CD8-positive, alpha-beta memory T cell (primary cell): ENCODE measurements at regions not wholly inside any gene's neighbourhood (a gene's known extent, or its start where the extent isn't known, plus 50 kb on each side); places are given as distances from the start of the nearest gene placed in this dataset.

Experiments
- CTCF ChIA-PET: fragments of 350-600 bp; sonication (Branson Sonifier 250); formaldehyde crosslinking; loops from one replicate; lab custom pipeline; 2021; ENCODE audit warnings: antibody characterized with exemption; lab: Charles Lee
- POLR2A ChIA-PET: fragments of 350-600 bp; sonication (Branson Sonifier 250); formaldehyde crosslinking; loops from one replicate; lab custom pipeline; 2021; ENCODE audit warnings: antibody characterized with exemption; lab: Charles Lee
- DNase-seq, 5 donors: peaks; one replicate each; pipeline versions ENCODE4 v3.0.0 to v3.0.0-alpha.2; 2020 to 2022; ENCODE audit warnings: mixed read lengths in 1 of 5
- H3K27ac ChIP-seq: one replicate; pipeline ENCODE4 v1.7.0; 2013; ENCODE audit warnings: low read depth, mild to moderate bottlenecking, low read length, moderate library complexity
- H3K27me3 ChIP-seq: 2 replicates; pipeline ENCODE4 v1.7.0; 2013; ENCODE audit warnings: low read length, mild to moderate bottlenecking; ENCODE audit not compliant: insufficient read depth, poor library complexity, severe bottlenecking
- H3K36me3 ChIP-seq: 2 replicates; pipeline ENCODE4 v1.7.0; 2013; ENCODE audit warnings: mild to moderate bottlenecking, low read length, moderate library complexity; ENCODE audit not compliant: insufficient read depth
- H3K4me1 ChIP-seq: 2 replicates; pipeline ENCODE4 v1.7.0; 2013; ENCODE audit warnings: mild to moderate bottlenecking, low read length, moderate library complexity; ENCODE audit not compliant: insufficient read depth
- H3K4me3 ChIP-seq: 2 replicates; pipeline ENCODE4 v1.7.0; 2013; ENCODE audit warnings: mild to moderate bottlenecking, low read length
- H3K9me3 ChIP-seq: 2 replicates; pipeline ENCODE4 v1.7.0; 2013; ENCODE audit warnings: mild to moderate bottlenecking, low read length
- H3K27ac Mint-ChIP-seq, 8 donors: one replicate each; pipeline ENCODE4 v1.8.0; 2020 to 2021; ENCODE audit warnings: mixed read lengths in 8 of 8, mild to moderate bottlenecking in 6 of 8, inconsistent platforms in 3 of 8, moderate library complexity in 3 of 8
- H3K27me3 Mint-ChIP-seq, 2 donors: one replicate each; pipeline ENCODE4 v1.8.0; 2020 to 2021; ENCODE audit warnings: mixed read lengths in 2 of 2, mild to moderate bottlenecking in 1 of 2, moderate library complexity in 1 of 2
- H3K36me3 Mint-ChIP-seq, 3 donors: one replicate each; pipeline ENCODE4 v1.8.0; 2020 to 2021; ENCODE audit warnings: mixed read lengths in 3 of 3, inconsistent platforms in 1 of 3, mild to moderate bottlenecking in 1 of 3
- H3K4me1 Mint-ChIP-seq, 3 donors: one replicate each; pipeline ENCODE4 v1.8.0; 2020 to 2021; ENCODE audit warnings: mixed read lengths in 3 of 3, inconsistent platforms in 1 of 3, mild to moderate bottlenecking in 1 of 3
- H3K4me3 Mint-ChIP-seq, 7 donors: one replicate each; pipeline ENCODE4 v1.8.0; 2020 to 2021; ENCODE audit warnings: mixed read lengths in 7 of 7, mild to moderate bottlenecking in 6 of 7, moderate library complexity in 4 of 7, inconsistent platforms in 2 of 7
- H3K9me3 Mint-ChIP-seq, 5 donors: one replicate each; pipeline ENCODE4 v1.8.0; 2020 to 2022; ENCODE audit warnings: mixed read lengths in 5 of 5, mild to moderate bottlenecking in 3 of 5, moderate library complexity in 2 of 5, inconsistent platforms in 1 of 5

GRCh38 chr6:14671937-14672336 lies 554.4 kb downstream of the CD83 start:
- POLR2A ChIA-PET, result no interaction called here

GRCh38 chr6:14673201-14673600 lies 555.6 kb downstream of the CD83 start:
- Mint-ChIP-seq H3K9me3 (no peaks in the 10 kb centered on the region), H3K27ac (no peak overlapping the region), H3K36me3 (no peaks in the 10 kb centered on the region), H3K4me1 (no peaks in the 10 kb centered on the region), H3K4me3 (no peak overlapping the region), H3K27me3 (peaks cover 0 to 2% of the 10 kb centered on the region in 2 donors)
- Histone ChIP-seq H3K4me3 (no peak overlapping the region), H3K4me1 (no peaks in the 10 kb centered on the region), H3K9me3 (no peaks in the 10 kb centered on the region), H3K27ac (no peak overlapping the region), H3K27me3 (no peaks in the 10 kb centered on the region), H3K36me3 (no peaks in the 10 kb centered on the region)
- ChIA-PET POLR2A (no interaction called here), CTCF (no interaction called here)
- DNase-seq, result no peak

More at GRCh38 chr6:14671937-14672336, 554.4 kb downstream of the CD83 start:
- CTCF ChIA-PET, result no interaction called here
- Mint-ChIP-seq H3K27ac (peak overlapping the region in 1 of 8 donors; percentile 14), H3K9me3 (no peaks in the 10 kb centered on the region), H3K36me3 (no peaks in the 10 kb centered on the region), H3K4me3 (no peak overlapping the region), H3K27me3 (peaks cover 0 to 3% of the 10 kb centered on the region in 2 donors), H3K4me1 (no peaks in the 10 kb centered on the region)
- no peak overlapping the region for H3K4me3 ChIP-seq
- H3K36me3 ChIP-seq, result no peaks in the 10 kb centered on the region
- H3K4me1 ChIP-seq, result no peaks in the 10 kb centered on the region
- H3K27me3 ChIP-seq, result no peaks in the 10 kb centered on the region
- H3K27ac ChIP-seq, result no peak overlapping the region
- H3K9me3 ChIP-seq, result no peaks in the 10 kb centered on the region
- no peak for DNase-seq

- no peak overlapping the region for H3K4me3 Mint-ChIP-seq
- no peak overlapping the region for H3K4me3 ChIP-seq
- no peaks in the 10 kb centered on the region for H3K36me3 ChIP-seq
- ChIA-PET POLR2A (no interaction called here), CTCF (no interaction called here)
- H3K9me3 ChIP-seq, result no peaks in the 10 kb centered on the region
- H3K9me3 Mint-ChIP-seq, result no peaks in the 10 kb centered on the region
- no peaks in the 10 kb centered on the region for H3K4me1 ChIP-seq
- H3K27ac Mint-ChIP-seq, result no peak overlapping the region
- H3K27me3 ChIP-seq, result no peaks in the 10 kb centered on the region
- no peaks in the 10 kb centered on the region for H3K4me1 Mint-ChIP-seq
- DNase-seq, result no peak
- no peaks in the 10 kb centered on the region for H3K27me3 Mint-ChIP-seq
- no peak overlapping the region for H3K27ac ChIP-seq
- no peaks in the 10 kb centered on the region for H3K36me3 Mint-ChIP-seq
Observed at GRCh38 chr6:14674458-14674857, 556.9 kb downstream of the CD83 start.

GRCh38 chr6:14674867-14675648 lies 557.5 kb downstream of the CD83 start:
- Histone ChIP-seq H3K4me1 (no peaks in the 10 kb centered on the region), H3K27ac (no peak overlapping the region), H3K27me3 (no peaks in the 10 kb centered on the region), H3K36me3 (no peaks in the 10 kb centered on the region), H3K9me3 (no peaks in the 10 kb centered on the region), H3K4me3 (no peak overlapping the region)
- H3K36me3 Mint-ChIP-seq, result no peaks in the 10 kb centered on the region
- no peak overlapping the region for H3K4me3 Mint-ChIP-seq
- no peaks in the 10 kb centered on the region for H3K27me3 Mint-ChIP-seq
- no peak for DNase-seq
- no peaks in the 10 kb centered on the region for H3K4me1 Mint-ChIP-seq
- H3K9me3 Mint-ChIP-seq, result no peaks in the 10 kb centered on the region
- CTCF ChIA-PET, result no interaction called here
- POLR2A ChIA-PET, result no interaction called here
- H3K27ac Mint-ChIP-seq, result no peak overlapping the region

- Histone ChIP-seq H3K4me1 (no peaks in the 10 kb centered on the region), H3K36me3 (no peaks in the 10 kb centered on the region), H3K27ac (no peak overlapping the region), H3K27me3 (no peaks in the 10 kb centered on the region), H3K9me3 (no peaks in the 10 kb centered on the region), H3K4me3 (no peak overlapping the region)
- Mint-ChIP-seq H3K36me3 (no peaks in the 10 kb centered on the region), H3K27me3 (no peaks in the 10 kb centered on the region), H3K4me1 (no peaks in the 10 kb centered on the region), H3K4me3 (no peak overlapping the region), H3K27ac (no peak overlapping the region), H3K9me3 (no peaks in the 10 kb centered on the region)
- POLR2A ChIA-PET, result no interaction called here
- CTCF ChIA-PET, result no interaction called here
- DNase-seq, result no peak
Observed at GRCh38 chr6:14676064-14676463, 558.5 kb downstream of the CD83 start.

GRCh38 chr6:14676977-14677781 lies 559.6 kb downstream of the CD83 start:
- Mint-ChIP-seq H3K36me3 (no peaks in the 10 kb centered on the region), H3K4me3 (no peak overlapping the region), H3K27me3 (peaks cover 0 to 5% of the 10 kb centered on the region in 2 donors), H3K27ac (peak overlapping the region in 1 of 8 donors; percentile 83), H3K9me3 (no peaks in the 10 kb centered on the region), H3K4me1 (no peaks in the 10 kb centered on the region)
- Histone ChIP-seq H3K9me3 (no peaks in the 10 kb centered on the region), H3K27me3 (no peaks in the 10 kb centered on the region), H3K4me3 (no peak overlapping the region), H3K4me1 (no peaks in the 10 kb centered on the region), H3K36me3 (no peaks in the 10 kb centered on the region), H3K27ac (no peak overlapping the region)
- ChIA-PET POLR2A (no interaction called here), CTCF (no interaction called here)
- no peak for DNase-seq

GRCh38 chr6:14681699-14682487 lies 564.0 kb upstream of the JARID2 start:
- POLR2A ChIA-PET, result no interaction called here
- no peaks in the 10 kb centered on the region for H3K9me3 Mint-ChIP-seq
- H3K9me3 ChIP-seq, result no peaks in the 10 kb centered on the region

GRCh38 chr6:14682812-14683211 lies 563.1 kb upstream of the JARID2 start:
- ChIA-PET CTCF (no interaction called here), POLR2A (no interaction called here)
- Mint-ChIP-seq H3K4me1 (no peaks in the 10 kb centered on the region), H3K9me3 (no peaks in the 10 kb centered on the region), H3K36me3 (no peaks in the 10 kb centered on the region), H3K4me3 (no peak overlapping the region), H3K27me3 (peaks cover 0 to 8% of the 10 kb centered on the region in 2 donors), H3K27ac (no peak overlapping the region)
- H3K9me3 ChIP-seq, result no peaks in the 10 kb centered on the region
- no peaks in the 10 kb centered on the region for H3K4me1 ChIP-seq
- H3K27ac ChIP-seq, result no peak overlapping the region
- no peak overlapping the region for H3K4me3 ChIP-seq
- H3K36me3 ChIP-seq, result no peaks in the 10 kb centered on the region
- DNase-seq, result no peak
- no peaks in the 10 kb centered on the region for H3K27me3 ChIP-seq

More at GRCh38 chr6:14681699-14682487, 564.0 kb upstream of the JARID2 start:
- Histone ChIP-seq H3K27ac (no peak overlapping the region), H3K4me1 (no peaks in the 10 kb centered on the region), H3K4me3 (no peak overlapping the region), H3K36me3 (no peaks in the 10 kb centered on the region), H3K27me3 (no peaks in the 10 kb centered on the region)
- peaks cover 0 to 8% of the 10 kb centered on the region in 2 donors for H3K27me3 Mint-ChIP-seq
- DNase-seq, result no peak
- no peaks in the 10 kb centered on the region for H3K4me1 Mint-ChIP-seq
- H3K4me3 Mint-ChIP-seq, result no peak overlapping the region
- no peaks in the 10 kb centered on the region for H3K36me3 Mint-ChIP-seq
- H3K27ac Mint-ChIP-seq, result peak overlapping the region in 1 of 8 donors; percentile 27
- CTCF ChIA-PET, result no interaction called here
